Body of pancreas (tissue), 4 donors: ENCODE measurements at regions not wholly inside any gene's neighbourhood (a gene's known extent, or its start where the extent isn't known, plus 50 kb on each side); places are given as distances from the start of the nearest gene placed in this dataset.

Experiments
- POLR2A ChIP-seq, 3 donors: fragments of 450-650 bp; IDR thresholded peaks; one replicate each; pipeline ENCODE4 v1.6.1; 2016; ENCODE audit warnings: antibody characterized with exemption in 3 of 3, mild to moderate bottlenecking in 2 of 3
- TF ChIP-seq, protein P1 (sequence below), 7 experiments: fragments of 450-650 bp in 4 of 7; fragments of 200-600 bp in 3 of 7; sonication (generic) in 3 of 7; IDR thresholded peaks; one replicate each; pipeline ENCODE4 v1.5.1; 2016 to 2019; ENCODE audit warnings: antibody characterized with exemption in 7 of 7

GRCh38 chr4:71110499-71110898 lies 117.0 kb downstream of the DCK start:
- TF ChIP-seq, protein P1, sequence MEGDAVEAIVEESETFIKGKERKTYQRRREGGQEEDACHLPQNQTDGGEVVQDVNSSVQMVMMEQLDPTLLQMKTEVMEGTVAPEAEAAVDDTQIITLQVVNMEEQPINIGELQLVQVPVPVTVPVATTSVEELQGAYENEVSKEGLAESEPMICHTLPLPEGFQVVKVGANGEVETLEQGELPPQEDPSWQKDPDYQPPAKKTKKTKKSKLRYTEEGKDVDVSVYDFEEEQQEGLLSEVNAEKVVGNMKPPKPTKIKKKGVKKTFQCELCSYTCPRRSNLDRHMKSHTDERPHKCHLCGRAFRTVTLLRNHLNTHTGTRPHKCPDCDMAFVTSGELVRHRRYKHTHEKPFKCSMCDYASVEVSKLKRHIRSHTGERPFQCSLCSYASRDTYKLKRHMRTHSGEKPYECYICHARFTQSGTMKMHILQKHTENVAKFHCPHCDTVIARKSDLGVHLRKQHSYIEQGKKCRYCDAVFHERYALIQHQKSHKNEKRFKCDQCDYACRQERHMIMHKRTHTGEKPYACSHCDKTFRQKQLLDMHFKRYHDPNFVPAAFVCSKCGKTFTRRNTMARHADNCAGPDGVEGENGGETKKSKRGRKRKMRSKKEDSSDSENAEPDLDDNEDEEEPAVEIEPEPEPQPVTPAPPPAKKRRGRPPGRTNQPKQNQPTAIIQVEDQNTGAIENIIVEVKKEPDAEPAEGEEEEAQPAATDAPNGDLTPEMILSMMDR (IDR thresholded peaks at IDR 0.05) = no peak
- TF ChIP-seq POLR2A (IDR thresholded peaks at IDR 0.05) = no peak
